ENCODE measurements at regions not wholly inside any gene's neighbourhood (a gene's known extent, or its start where the extent isn't known, plus 50 kb on each side); places are given as distances from the start of the nearest gene placed in this dataset.

GRCh38 chr18:59067873-59068272, 71.8 kb upstream of the SEC11C start:
- TF ChIP-seq USF1 (IDR thresholded peaks at IDR 0.05) (no peak), FOXM1 (IDR thresholded peaks at IDR 0.05; ENCODE audit: borderline replicate concordance, low read depth) (no peak), CEBPB (IDR thresholded peaks at IDR 0.05) (no peak), RAD21 (IDR thresholded peaks at IDR 0.05; ENCODE audit: low read depth) (peak; percentile 52)

- TF ChIP-seq EGR1 (IDR thresholded peaks at IDR 0.05) (no peak), ZBTB7A (IDR thresholded peaks at IDR 0.05; ENCODE audit: low read depth) (no peak)
Measured at GRCh38 chr18:59068276-59069071, 71.2 kb upstream of the SEC11C start.

GRCh38 chr18:59070181-59070912, 69.3 kb upstream of the SEC11C start:
- TF ChIP-seq RAD21 (IDR thresholded peaks at IDR 0.05; ENCODE audit: low read depth): peak; percentile 87
- TF ChIP-seq USF1 (IDR thresholded peaks at IDR 0.05): no peak

- TF ChIP-seq TCF12 (IDR thresholded peaks at IDR 0.05; ENCODE audit: low read depth): no peak
- TF ChIP-seq TEAD4 (IDR thresholded peaks at IDR 0.05): no peak
- no peak for TF ChIP-seq REST (IDR thresholded peaks at IDR 0.05; ENCODE audit: low read depth)
- TF ChIP-seq YY1 (IDR thresholded peaks at IDR 0.05; ENCODE audit: low read depth): no peak
- no peak for TF ChIP-seq MAX (IDR thresholded peaks at IDR 0.05)
- no peak for TF ChIP-seq USF1 (IDR thresholded peaks at IDR 0.05)
- no peak for TF ChIP-seq CREB1 (IDR thresholded peaks at IDR 0.05; ENCODE audit: low read depth)
- no peak for TF ChIP-seq CEBPB (IDR thresholded peaks at IDR 0.05)
- TF ChIP-seq TAF1 (IDR thresholded peaks at IDR 0.05; ENCODE audit: low read depth): no peak
Measured at GRCh38 chr18:59072727-59073421, 66.8 kb upstream of the SEC11C start.

GRCh38 chr18:59075923-59076322, 63.8 kb upstream of the SEC11C start:
- no peak for TF ChIP-seq ZBTB7A (IDR thresholded peaks at IDR 0.05; ENCODE audit: low read depth)
- TF ChIP-seq RAD21 (IDR thresholded peaks at IDR 0.05; ENCODE audit: low read depth): no peak
- TF ChIP-seq NFIC (IDR thresholded peaks at IDR 0.05): no peak
- no peak for TF ChIP-seq USF1 (IDR thresholded peaks at IDR 0.05)
- TF ChIP-seq EP300 (IDR thresholded peaks at IDR 0.05; ENCODE audit: borderline replicate concordance): no peak
- no peak for TF ChIP-seq TAF1 (IDR thresholded peaks at IDR 0.05; ENCODE audit: low read depth)
- no peak for TF ChIP-seq EGR1 (IDR thresholded peaks at IDR 0.05)
- no peak for TF ChIP-seq CREB1 (IDR thresholded peaks at IDR 0.05; ENCODE audit: low read depth)
- TF ChIP-seq FOXM1 (IDR thresholded peaks at IDR 0.05; ENCODE audit: borderline replicate concordance, low read depth): no peak
- no peak for TF ChIP-seq CEBPB (IDR thresholded peaks at IDR 0.05)
- no peak for TF ChIP-seq TCF12 (IDR thresholded peaks at IDR 0.05; ENCODE audit: low read depth)

- TF ChIP-seq RAD21 (IDR thresholded peaks at IDR 0.05; ENCODE audit: low read depth) (no peak), TCF12 (IDR thresholded peaks at IDR 0.05; ENCODE audit: low read depth) (no peak), NFIC (IDR thresholded peaks at IDR 0.05) (peak; percentile 22; the same call in 1 of the 2 replicates), FOXM1 (IDR thresholded peaks at IDR 0.05; ENCODE audit: borderline replicate concordance, low read depth) (no peak), TAF1 (IDR thresholded peaks at IDR 0.05; ENCODE audit: low read depth) (no peak), YY1 (IDR thresholded peaks at IDR 0.05; ENCODE audit: low read depth) (no peak)
Measured at GRCh38 chr18:59079264-59079663, 60.4 kb upstream of the SEC11C start.

Measured in Ishikawa (cell line).